HEK293 (cell line): ENCODE measurements at regions not wholly inside any gene's neighbourhood (a gene's known extent, or its start where the extent isn't known, plus 50 kb on each side); places are given as distances from the start of the nearest gene placed in this dataset.

Experiments
- CTCF ChIA-PET: fragments of 350-600 bp; formaldehyde crosslinking; extraction: SDS; loops from one replicate; lab custom pipeline; 2021; ENCODE audit warnings: antibody characterized with exemption; lab: Yijun Ruan, JAX
- POLR2A ChIA-PET: fragments of 300-600 bp; formaldehyde crosslinking; extraction: SDS; loops from one replicate; lab custom pipeline; 2020; ENCODE audit warnings: antibody characterized with exemption, inconsistent platforms; lab: Yijun Ruan, JAX
- H3K27ac ChIP-seq: fragments of 200-500 bp; sonication (Bioruptor generic); 2 replicates; pipeline ENCODE4 v1.5.1; 2014; ENCODE audit warnings: low read depth, low read length, control low read depth, inconsistent platforms; ENCODE audit errors: extremely low read depth
- H3K36me3 ChIP-seq, 2 experiments: fragments of 200-500 bp in 1 of 2; sonication (Bioruptor generic) in 1 of 2; 1 replicate in 1 of 2; 2 replicates in 1 of 2; pipeline ENCODE4 v1.5.1; 2014 to 2017; ENCODE audit warnings: inconsistent platforms in 2 of 2, low read length in 2 of 2; ENCODE audit not compliant: control insufficient read depth in 2 of 2, insufficient read depth in 1 of 2
- H3K4me1 ChIP-seq: fragments of 200-500 bp; sonication (Bioruptor generic); 2 replicates; pipeline ENCODE4 v1.5.1; 2014; ENCODE audit warnings: mild to moderate bottlenecking, low read length, inconsistent platforms; ENCODE audit not compliant: control insufficient read depth, insufficient read depth
- H3K4me3 ChIP-seq: 2 replicates; pipeline ENCODE4 v1.5.1; 2011; ENCODE audit warnings: low read depth, mild to moderate bottlenecking, control low read depth, low read length, moderate library complexity
- H3K9me3 ChIP-seq: fragments of 200-500 bp; sonication (Bioruptor generic); 2 replicates; pipeline ENCODE4 v1.5.1; 2014; ENCODE audit warnings: low read depth, low read length, inconsistent platforms; ENCODE audit not compliant: control insufficient read depth, insufficient read depth
- GFI1B ChIP-seq: fragments of 450-650 bp; formaldehyde crosslinking; IDR thresholded peaks from 2 replicates; pipeline ENCODE4 v1.5.1; 2016; ENCODE audit warnings: missing biosample characterization, missing genetic modification characterization
- HOXA7 ChIP-seq: sonication (generic); formaldehyde crosslinking; IDR thresholded peaks from 2 replicates; pipeline ENCODE4 v1.8.1; 2022; ENCODE audit warnings: missing genetic modification reagents, borderline replicate concordance
- SCRT2 ChIP-seq: fragments of 450-650 bp; formaldehyde crosslinking; IDR thresholded peaks from 2 replicates; pipeline ENCODE4 v1.5.1; 2016; ENCODE audit warnings: missing biosample characterization, missing genetic modification characterization
- WT1 ChIP-seq: fragments of 450-650 bp; formaldehyde crosslinking; IDR thresholded peaks from 2 replicates; pipeline ENCODE4 v1.5.1; 2016; ENCODE audit warnings: missing biosample characterization, missing genetic modification characterization
- ZBTB21 ChIP-seq: fragments of 450-650 bp; formaldehyde crosslinking; IDR thresholded peaks from 2 replicates; pipeline ENCODE4 v1.5.1; 2017; ENCODE audit warnings: missing biosample characterization, missing genetic modification characterization
- ZEB2 ChIP-seq: fragments of 450-650 bp; formaldehyde crosslinking; IDR thresholded peaks from 2 replicates; pipeline ENCODE4 v1.5.1; 2016; ENCODE audit warnings: missing biosample characterization, missing genetic modification characterization
- ZFP41 ChIP-seq: fragments of 450-650 bp; formaldehyde crosslinking; IDR thresholded peaks from 2 replicates; pipeline ENCODE4 v1.5.1; 2016; ENCODE audit warnings: missing biosample characterization, missing genetic modification characterization, borderline replicate concordance
- ZNF133 ChIP-seq: fragments of 450-650 bp; formaldehyde crosslinking; IDR thresholded peaks from 2 replicates; pipeline ENCODE4 v1.5.1; 2016; ENCODE audit warnings: missing biosample characterization, missing genetic modification characterization
- ZNF175 ChIP-seq: fragments of 450-650 bp; formaldehyde crosslinking; IDR thresholded peaks from 2 replicates; pipeline ENCODE4 v1.5.1; 2016; ENCODE audit warnings: missing biosample characterization, missing genetic modification characterization
- ZNF266 ChIP-seq: fragments of 450-650 bp; formaldehyde crosslinking; IDR thresholded peaks from 2 replicates; pipeline ENCODE4 v1.5.1; 2016; ENCODE audit warnings: missing biosample characterization, missing genetic modification characterization, low read depth
- ZNF558 ChIP-seq: fragments of 450-650 bp; formaldehyde crosslinking; IDR thresholded peaks from 2 replicates; pipeline ENCODE4 v1.5.1; 2016; ENCODE audit warnings: missing biosample characterization, missing genetic modification characterization
- ZNF610 ChIP-seq: fragments of 450-650 bp; formaldehyde crosslinking; IDR thresholded peaks from 2 replicates; pipeline ENCODE4 v1.5.1; 2016; ENCODE audit warnings: missing biosample characterization, missing genetic modification characterization, borderline replicate concordance
- ZNF621 ChIP-seq: fragments of 450-650 bp; formaldehyde crosslinking; IDR thresholded peaks from 2 replicates; pipeline ENCODE4 v1.5.1; 2017; ENCODE audit warnings: missing biosample characterization, missing genetic modification characterization
- TF ChIP-seq, protein P1 (sequence below): fragments of 450-650 bp; formaldehyde crosslinking; IDR thresholded peaks from 2 replicates; pipeline ENCODE4 v1.5.1; 2016; ENCODE audit warnings: missing biosample characterization, missing genetic modification characterization
- TF ChIP-seq, protein P2 (sequence below): fragments of 450-650 bp; formaldehyde crosslinking; conservative IDR thresholded peaks from 2 replicates; pipeline ENCODE4 v1.5.1; 2016; ENCODE audit warnings: low read depth, missing biosample characterization, missing genetic modification characterization
- TF ChIP-seq, protein P3 (sequence below): fragments of 450-650 bp; formaldehyde crosslinking; IDR thresholded peaks from 2 replicates; pipeline ENCODE4 v1.5.1; 2016; ENCODE audit warnings: missing biosample characterization, missing genetic modification characterization, borderline replicate concordance
- TF ChIP-seq, protein P4 (sequence below): fragments of 450-650 bp; formaldehyde crosslinking; IDR thresholded peaks from 2 replicates; pipeline ENCODE4 v1.5.1; 2017; ENCODE audit warnings: missing biosample characterization, missing genetic modification characterization
- TF ChIP-seq, protein P5 (sequence below): fragments of 450-650 bp; formaldehyde crosslinking; IDR thresholded peaks from 2 replicates; pipeline ENCODE4 v1.5.1; 2016; ENCODE audit warnings: missing biosample characterization, missing genetic modification characterization
- TF ChIP-seq, protein P6 (sequence below): fragments of 450-650 bp; formaldehyde crosslinking; IDR thresholded peaks from 2 replicates; pipeline ENCODE4 v1.5.1; 2016; ENCODE audit warnings: missing biosample characterization, missing genetic modification characterization

DNA sequence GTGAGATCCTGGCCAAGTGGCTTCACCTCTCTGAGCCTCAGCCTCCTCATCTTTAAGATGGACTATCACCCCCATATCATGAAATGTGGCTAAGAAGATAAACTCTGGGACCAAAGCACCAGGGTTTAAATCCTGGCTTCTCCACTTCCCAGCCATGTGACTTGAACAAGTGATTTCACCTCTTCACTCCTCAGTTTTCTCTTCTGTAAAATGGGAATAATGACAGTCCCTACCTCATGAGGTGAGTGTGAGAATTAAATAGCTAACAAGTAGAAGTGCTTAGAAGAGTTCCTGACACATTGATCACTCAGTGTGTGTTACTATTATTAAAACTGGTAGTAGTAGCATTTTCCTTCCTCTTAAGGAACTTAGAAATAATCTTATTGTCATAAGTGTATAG is 516.9 kb upstream of the SULF2 start (continued):
- TF ChIP-seq, protein P1, sequence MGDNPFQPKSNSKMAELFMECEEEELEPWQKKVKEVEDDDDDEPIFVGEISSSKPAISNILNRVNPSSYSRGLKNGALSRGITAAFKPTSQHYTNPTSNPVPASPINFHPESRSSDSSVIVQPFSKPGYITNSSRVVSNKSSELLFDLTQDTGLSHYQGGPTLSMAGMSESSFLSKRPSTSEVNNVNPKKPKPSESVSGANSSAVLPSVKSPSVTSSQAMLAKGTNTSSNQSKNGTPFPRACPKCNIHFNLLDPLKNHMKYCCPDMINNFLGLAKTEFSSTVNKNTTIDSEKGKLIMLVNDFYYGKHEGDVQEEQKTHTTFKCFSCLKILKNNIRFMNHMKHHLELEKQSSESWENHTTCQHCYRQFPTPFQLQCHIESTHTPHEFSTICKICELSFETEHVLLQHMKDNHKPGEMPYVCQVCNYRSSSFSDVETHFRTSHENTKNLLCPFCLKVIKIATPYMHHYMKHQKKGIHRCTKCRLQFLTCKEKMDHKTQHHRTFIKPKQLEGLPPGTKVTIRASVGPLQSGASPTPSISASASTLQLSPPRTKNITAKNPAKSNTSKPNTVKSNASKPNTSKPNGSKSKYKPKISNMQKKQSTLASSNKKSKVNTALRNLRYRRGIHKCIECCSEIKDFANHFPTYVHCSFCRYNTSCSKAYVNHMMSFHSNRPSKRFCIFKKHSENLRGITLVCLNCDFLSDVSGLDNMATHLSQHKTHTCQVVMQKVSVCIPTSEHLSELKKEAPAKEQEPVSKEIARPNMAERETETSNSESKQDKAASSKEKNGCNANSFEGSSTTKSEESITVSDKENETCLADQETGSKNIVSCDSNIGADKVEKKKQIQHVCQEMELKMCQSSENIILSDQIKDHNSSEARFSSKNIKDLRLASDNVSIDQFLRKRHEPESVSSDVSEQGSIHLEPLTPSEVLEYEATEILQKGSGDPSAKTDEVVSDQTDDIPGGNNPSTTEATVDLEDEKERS, result no peak
- no peak for TF ChIP-seq ZNF558 (tag by site-specific recombination)
- TF ChIP-seq, protein P2, sequence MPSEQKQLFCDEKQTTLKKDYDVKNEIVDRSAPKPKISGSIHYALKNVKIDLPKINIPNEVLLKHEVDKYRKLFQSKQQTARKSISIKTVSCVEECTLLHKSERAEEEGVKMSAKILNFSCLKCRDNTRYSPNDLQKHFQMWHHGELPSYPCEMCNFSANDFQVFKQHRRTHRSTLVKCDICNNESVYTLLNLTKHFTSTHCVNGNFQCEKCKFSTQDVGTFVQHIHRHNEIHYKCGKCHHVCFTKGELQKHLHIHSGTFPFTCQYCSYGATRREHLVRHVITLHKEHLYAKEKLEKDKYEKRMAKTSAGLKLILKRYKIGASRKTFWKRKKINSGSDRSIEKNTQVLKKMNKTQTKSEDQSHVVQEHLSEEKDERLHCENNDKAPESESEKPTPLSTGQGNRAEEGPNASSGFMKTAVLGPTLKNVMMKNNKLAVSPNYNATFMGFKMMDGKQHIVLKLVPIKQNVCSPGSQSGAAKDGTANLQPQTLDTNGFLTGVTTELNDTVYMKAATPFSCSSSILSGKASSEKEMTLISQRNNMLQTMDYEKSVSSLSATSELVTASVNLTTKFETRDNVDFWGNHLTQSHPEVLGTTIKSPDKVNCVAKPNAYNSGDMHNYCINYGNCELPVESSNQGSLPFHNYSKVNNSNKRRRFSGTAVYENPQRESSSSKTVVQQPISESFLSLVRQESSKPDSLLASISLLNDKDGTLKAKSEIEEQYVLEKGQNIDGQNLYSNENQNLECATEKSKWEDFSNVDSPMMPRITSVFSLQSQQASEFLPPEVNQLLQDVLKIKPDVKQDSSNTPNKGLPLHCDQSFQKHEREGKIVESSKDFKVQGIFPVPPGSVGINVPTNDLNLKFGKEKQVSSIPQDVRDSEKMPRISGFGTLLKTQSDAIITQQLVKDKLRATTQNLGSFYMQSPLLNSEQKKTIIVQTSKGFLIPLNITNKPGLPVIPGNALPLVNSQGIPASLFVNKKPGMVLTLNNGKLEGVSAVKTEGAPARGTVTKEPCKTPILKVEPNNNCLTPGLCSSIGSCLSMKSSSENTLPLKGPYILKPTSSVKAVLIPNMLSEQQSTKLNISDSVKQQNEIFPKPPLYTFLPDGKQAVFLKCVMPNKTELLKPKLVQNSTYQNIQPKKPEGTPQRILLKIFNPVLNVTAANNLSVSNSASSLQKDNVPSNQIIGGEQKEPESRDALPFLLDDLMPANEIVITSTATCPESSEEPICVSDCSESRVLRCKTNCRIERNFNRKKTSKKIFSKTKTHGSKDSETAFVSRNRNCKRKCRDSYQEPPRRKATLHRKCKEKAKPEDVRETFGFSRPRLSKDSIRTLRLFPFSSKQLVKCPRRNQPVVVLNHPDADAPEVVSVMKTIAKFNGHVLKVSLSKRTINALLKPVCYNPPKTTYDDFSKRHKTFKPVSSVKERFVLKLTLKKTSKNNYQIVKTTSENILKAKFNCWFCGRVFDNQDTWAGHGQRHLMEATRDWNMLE, result no peak
- no peak for TF ChIP-seq HOXA7
- TF ChIP-seq WT1 (tag by site-specific recombination), result no peak
- TF ChIP-seq ZFP41 (tag by site-specific recombination), result no peak
- no peak for TF ChIP-seq ZNF175 (tag by site-specific recombination)
- no peak for TF ChIP-seq SCRT2 (tag by site-specific recombination)
- TF ChIP-seq, protein P3, sequence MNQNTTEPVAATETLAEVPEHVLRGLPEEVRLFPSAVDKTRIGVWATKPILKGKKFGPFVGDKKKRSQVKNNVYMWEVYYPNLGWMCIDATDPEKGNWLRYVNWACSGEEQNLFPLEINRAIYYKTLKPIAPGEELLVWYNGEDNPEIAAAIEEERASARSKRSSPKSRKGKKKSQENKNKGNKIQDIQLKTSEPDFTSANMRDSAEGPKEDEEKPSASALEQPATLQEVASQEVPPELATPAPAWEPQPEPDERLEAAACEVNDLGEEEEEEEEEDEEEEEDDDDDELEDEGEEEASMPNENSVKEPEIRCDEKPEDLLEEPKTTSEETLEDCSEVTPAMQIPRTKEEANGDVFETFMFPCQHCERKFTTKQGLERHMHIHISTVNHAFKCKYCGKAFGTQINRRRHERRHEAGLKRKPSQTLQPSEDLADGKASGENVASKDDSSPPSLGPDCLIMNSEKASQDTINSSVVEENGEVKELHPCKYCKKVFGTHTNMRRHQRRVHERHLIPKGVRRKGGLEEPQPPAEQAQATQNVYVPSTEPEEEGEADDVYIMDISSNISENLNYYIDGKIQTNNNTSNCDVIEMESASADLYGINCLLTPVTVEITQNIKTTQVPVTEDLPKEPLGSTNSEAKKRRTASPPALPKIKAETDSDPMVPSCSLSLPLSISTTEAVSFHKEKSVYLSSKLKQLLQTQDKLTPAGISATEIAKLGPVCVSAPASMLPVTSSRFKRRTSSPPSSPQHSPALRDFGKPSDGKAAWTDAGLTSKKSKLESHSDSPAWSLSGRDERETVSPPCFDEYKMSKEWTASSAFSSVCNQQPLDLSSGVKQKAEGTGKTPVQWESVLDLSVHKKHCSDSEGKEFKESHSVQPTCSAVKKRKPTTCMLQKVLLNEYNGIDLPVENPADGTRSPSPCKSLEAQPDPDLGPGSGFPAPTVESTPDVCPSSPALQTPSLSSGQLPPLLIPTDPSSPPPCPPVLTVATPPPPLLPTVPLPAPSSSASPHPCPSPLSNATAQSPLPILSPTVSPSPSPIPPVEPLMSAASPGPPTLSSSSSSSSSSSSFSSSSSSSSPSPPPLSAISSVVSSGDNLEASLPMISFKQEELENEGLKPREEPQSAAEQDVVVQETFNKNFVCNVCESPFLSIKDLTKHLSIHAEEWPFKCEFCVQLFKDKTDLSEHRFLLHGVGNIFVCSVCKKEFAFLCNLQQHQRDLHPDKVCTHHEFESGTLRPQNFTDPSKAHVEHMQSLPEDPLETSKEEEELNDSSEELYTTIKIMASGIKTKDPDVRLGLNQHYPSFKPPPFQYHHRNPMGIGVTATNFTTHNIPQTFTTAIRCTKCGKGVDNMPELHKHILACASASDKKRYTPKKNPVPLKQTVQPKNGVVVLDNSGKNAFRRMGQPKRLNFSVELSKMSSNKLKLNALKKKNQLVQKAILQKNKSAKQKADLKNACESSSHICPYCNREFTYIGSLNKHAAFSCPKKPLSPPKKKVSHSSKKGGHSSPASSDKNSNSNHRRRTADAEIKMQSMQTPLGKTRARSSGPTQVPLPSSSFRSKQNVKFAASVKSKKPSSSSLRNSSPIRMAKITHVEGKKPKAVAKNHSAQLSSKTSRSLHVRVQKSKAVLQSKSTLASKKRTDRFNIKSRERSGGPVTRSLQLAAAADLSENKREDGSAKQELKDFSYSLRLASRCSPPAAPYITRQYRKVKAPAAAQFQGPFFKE (tag by site-specific recombination), result no peak

DNA sequence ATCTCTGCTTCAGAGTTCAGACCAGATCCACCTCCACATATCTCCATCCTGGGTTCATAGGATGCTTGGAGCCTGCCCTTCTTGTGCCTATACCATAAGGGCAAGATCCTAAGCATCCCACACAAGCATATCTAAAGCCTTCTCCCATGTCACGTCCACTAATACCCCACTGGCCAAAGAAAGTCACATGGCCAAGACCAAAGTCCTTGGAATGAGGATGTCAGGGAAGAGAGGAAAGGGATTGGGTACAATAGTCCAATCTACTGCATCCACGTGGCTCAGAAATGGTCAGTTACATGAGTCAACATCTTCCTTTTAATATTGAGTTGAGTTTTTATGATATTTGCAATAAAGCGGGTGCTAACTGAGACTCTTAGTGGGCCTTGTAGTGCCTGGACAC is 515.9 kb upstream of the SULF2 start:
- H3K4me1 ChIP-seq, result peaks cover 10% of the 10 kb centered on the region
- CTCF ChIA-PET, result interaction anchor here (0.6 kb wide), 1 partner anchor 319 kb away, joined by 3 read pairs; no protein-coding TSS in a partner anchor
- no peak overlapping the region for H3K4me3 ChIP-seq
- no peak overlapping the region for H3K27ac ChIP-seq
- POLR2A ChIA-PET, result no interaction called here
- H3K36me3 ChIP-seq, result no peaks in the 10 kb centered on the region
- H3K9me3 ChIP-seq, result no peaks in the 10 kb centered on the region; the same call in 1 of the 2 replicates
- TF ChIP-seq ZEB2 (no peak), ZNF621 (no peak), ZBTB21 (tag by site-specific recombination) (no peak), GFI1B (tag by site-specific recombination) (no peak), ZNF610 (tag by site-specific recombination) (no peak), ZNF133 (tag by site-specific recombination) (no peak), ZNF266 (tag by site-specific recombination) (no peak)
- TF ChIP-seq, protein P4, sequence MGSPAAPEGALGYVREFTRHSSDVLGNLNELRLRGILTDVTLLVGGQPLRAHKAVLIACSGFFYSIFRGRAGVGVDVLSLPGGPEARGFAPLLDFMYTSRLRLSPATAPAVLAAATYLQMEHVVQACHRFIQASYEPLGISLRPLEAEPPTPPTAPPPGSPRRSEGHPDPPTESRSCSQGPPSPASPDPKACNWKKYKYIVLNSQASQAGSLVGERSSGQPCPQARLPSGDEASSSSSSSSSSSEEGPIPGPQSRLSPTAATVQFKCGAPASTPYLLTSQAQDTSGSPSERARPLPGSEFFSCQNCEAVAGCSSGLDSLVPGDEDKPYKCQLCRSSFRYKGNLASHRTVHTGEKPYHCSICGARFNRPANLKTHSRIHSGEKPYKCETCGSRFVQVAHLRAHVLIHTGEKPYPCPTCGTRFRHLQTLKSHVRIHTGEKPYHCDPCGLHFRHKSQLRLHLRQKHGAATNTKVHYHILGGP (tag by site-specific recombination), result no peak
- TF ChIP-seq, protein P5, sequence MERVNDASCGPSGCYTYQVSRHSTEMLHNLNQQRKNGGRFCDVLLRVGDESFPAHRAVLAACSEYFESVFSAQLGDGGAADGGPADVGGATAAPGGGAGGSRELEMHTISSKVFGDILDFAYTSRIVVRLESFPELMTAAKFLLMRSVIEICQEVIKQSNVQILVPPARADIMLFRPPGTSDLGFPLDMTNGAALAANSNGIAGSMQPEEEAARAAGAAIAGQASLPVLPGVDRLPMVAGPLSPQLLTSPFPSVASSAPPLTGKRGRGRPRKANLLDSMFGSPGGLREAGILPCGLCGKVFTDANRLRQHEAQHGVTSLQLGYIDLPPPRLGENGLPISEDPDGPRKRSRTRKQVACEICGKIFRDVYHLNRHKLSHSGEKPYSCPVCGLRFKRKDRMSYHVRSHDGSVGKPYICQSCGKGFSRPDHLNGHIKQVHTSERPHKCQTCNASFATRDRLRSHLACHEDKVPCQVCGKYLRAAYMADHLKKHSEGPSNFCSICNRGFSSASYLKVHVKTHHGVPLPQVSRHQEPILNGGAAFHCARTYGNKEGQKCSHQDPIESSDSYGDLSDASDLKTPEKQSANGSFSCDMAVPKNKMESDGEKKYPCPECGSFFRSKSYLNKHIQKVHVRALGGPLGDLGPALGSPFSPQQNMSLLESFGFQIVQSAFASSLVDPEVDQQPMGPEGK (tag by site-specific recombination), result no peak
- TF ChIP-seq, protein P6, sequence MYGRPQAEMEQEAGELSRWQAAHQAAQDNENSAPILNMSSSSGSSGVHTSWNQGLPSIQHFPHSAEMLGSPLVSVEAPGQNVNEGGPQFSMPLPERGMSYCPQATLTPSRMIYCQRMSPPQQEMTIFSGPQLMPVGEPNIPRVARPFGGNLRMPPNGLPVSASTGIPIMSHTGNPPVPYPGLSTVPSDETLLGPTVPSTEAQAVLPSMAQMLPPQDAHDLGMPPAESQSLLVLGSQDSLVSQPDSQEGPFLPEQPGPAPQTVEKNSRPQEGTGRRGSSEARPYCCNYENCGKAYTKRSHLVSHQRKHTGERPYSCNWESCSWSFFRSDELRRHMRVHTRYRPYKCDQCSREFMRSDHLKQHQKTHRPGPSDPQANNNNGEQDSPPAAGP (tag by site-specific recombination), result no peak
